HG03439 (cell line): ENCODE measurements at regions not wholly inside any gene's neighbourhood (a gene's known extent, or its start where the extent isn't known, plus 50 kb on each side); places are given as distances from the start of the nearest gene placed in this dataset.
"Not testable (repeated sequence)": the region's sequence is repeated elsewhere in the genome, so short reads cannot be mapped to it uniquely, and the experiment has no call there.

Experiments used
- ATAC-seq: cut with Tn5 transposase; IDR thresholded peaks from one replicate; pipeline ENCODE4 v1.9.1; 2021; ENCODE audit warnings: mild to moderate bottlenecking, moderate library complexity; ENCODE audit not compliant: unreplicated experiment

DNA sequence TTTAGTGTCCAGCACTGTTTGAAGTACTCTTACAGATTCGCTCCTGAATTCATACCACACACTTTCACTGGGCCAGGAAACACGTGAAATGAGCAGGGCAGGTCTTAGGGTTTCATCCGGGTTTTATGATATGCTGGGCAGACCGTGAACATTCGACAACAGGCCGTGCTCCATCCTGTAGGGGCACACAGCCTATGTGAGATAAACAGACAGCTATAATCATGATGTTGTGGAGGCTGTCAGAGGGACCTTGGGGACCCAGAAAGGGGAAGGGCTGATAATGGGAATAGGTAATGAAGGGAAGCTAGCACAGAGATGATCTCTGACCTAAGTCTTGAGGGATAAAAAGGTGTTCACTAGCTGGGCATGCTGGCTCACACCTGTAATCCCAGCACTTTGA is 110.4 kb downstream of the RIN2 start:
- ATAC-seq, result no peak

DNA sequence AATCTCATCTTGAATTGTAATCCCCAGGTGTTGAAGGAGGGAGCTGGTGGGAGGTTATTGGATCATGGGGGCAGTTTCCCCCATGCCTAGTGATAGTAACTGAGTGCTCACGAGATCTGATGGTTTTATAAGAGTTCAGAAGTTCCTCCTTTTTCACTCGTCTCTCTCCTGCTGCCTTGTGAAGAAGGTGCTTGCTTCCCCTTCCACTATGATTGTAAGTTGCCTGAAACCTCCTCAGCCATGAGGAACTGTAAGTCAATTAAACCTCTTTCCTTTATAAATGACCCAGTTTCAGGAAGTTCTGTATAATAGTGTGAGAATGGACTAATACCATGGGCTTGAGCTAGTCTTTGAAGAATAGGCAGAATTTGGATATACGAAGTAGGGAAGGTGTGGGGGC is 113.9 kb downstream of the RIN2 start:
- ATAC-seq, result no peak

DNA sequence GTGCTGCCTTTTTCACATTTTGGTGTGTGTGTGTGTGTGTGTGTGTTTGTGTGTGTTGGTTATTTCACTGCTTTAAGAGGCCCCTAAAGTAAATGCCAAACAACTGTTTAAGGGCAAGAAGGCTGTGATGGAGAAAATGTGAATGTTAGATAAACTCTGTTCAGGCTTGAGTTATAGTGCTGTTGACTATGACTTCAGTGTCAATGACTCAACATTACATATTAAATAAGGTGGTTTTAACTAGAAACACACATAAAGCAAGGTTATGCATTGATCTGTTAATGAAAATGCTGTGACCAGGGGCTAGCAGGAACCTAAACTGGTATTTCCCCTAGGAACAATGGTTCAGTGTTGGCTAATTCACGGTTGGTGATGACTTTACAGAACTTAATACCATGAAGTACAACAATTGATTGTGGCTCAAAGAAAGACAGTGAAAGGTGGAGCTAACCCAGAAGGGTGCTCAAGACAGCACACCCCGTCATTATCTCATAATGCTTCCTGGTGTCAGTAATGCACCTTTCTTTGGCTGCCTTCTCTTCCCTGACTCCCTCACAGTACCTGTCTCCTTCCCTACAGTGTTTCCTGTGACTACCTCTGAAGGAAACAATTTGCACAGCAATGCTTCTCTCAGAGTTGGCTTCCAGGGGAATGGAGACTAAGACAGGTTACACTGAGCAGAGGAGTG is 116.1 kb downstream of the RIN2 start:
- ATAC-seq, result no peak

DNA sequence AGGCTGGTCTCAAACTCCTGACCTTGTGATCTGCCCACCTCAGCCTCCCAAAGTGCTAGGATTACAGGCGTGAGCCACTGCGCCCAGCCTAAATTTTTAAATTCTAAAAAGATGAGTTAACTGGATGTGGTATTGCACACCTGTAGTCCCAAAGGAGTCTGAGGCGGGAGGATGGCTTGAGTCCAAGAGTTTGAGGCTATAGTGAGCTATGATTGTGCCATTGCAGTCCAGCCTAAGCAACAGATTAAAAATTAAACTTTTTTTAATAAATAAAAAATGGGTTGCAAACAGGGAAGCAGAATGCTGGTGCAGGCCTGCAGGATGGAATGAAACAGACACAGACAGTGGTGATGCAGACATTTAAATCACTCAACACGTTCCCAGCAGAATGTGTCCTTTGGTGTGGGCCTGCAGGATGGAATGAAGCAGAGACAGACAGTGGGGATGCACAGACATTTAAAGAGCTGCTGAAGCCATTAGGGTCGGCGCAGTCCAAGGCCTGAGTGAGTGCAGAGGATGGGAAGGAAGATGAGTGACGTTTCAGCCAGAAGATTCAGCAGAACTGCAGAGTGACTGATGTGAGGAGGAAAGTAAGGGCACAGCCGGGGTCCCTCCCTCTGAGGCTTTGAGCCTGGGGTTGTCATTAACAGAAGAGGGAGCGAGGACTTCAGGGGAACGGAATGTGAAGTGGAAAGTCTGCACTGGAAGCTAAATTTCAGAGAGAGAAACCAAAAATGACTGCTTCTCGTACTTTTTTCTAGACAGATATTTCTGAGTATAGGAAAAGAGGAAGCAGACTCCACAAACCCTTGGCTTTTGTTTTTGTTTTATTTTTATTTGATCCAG is 117.5 kb downstream of the RIN2 start:
- ATAC-seq, result no peak

DNA sequence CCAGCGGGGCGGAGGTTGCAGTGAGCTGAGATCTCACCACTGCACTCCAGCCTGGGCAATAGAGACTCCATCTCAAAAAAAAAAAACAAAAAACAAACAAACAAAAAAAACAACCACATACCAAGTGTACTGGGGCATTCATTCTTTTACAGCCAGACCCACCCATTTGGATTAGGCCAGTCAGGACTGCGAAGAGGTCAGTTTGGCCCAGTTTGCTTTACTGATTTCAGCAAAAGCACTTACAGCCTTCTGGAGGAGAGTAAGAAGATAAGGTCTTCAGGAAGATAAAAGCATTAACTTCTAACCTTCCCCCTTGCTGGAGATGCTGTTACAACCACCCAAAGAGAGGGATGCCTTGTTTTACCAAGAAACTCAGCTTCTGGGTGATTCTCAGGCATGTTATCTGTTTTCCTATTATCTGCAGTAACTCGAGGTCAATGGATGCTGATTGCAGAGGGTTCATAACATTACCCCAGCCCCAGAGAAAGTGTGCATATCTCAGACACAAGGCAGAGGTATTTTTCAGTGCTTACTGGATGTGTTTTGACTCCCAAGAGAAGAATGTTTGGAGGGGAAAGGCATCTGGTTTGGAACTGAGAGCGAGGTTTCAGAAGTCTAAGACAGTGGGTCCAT is 118.9 kb downstream of the RIN2 start:
- ATAC-seq, result no peak

DNA sequence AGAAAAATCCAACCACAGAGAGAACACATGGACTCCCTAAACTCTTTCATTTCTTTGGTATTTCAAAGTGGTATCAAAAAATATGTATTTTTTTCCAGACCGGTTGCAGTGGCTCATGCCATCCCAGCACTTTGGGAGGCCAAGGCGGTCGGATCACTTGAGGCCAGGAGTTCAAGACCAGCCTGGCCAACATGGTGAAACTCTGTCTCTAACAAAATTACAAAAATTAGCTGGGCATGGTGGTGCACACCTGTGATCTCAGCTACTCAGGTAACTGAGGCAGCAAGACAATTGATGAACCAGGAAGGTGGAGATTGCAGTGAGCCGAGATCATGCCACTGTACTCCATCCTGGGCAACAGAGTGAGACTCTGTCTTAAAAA is 121.8 kb downstream of the RIN2 start:
- ATAC-seq, result not testable (repeated sequence)

DNA sequence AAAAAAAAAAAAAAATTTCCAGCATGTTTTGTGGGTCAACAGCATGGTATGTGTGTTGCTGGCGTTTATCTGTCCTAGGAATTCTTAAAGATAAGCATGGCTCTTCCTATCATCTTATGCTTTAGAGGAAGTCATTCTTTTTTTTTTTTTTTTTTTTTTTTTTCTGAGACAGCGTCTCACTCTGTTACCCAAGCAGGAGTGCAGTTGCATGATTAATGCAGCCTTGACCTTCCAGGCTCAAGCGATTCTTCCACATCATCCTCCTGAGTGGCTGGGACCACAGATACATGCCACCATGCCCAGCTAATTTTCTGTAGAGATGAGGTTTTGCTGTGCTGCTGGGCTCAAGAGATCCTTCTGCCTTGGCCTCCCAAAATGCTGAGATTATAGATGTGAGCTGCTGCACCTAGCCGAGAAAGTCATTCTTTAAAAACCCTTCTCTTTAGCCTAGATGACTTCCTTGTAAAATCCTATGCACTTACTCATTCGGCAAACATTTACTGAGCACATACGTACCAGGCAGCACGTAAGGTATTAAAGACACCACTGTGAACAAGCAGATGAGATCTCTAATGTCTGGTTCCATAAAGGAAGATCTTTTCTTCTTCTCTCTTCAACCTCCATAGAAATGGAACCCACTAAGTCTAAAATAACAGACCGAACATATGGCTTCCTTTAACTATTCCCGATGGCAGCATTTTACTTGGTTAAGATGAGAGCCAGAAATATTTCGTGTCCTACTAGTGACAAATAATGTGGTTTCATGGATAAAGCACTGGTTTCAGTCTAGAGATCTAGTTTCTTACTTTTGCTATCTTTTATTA is 122.4 kb downstream of the RIN2 start:
- no peak for ATAC-seq

DNA sequence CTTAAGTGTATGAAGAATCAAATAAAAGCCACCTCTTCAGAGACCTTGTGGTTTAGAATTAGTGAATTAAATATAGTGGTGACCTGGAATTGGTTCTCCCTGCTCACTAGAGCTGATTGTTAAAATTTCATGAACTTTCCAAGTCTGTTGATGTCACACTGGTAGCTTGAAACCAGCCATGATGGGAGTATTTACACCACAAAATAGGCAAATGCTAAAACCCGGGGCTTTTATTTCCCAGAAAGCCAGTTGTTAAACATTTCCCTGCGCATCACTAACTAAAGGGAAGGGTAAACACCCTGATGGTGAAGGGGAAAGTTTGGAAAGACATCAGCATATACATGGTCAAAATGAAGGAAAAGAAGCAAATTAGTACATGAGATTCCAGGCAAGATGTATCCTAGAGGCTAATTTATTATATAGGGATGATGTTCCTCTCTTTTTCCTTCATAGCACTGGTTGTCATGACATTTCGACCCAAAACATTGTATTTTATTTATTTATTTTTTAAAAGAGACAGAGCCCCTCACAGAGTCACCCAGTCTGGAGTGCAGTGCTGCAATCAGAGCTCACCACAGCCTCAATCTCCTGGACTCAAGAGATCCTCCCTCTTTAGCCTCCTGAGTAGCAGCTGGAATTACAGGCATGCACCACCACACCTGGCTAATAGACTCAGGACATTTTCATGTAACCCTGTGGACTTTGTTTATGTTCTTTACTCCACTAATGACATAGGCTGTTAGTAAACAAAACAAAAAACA is 123.2 kb downstream of the RIN2 start:
- ATAC-seq, result no peak

DNA sequence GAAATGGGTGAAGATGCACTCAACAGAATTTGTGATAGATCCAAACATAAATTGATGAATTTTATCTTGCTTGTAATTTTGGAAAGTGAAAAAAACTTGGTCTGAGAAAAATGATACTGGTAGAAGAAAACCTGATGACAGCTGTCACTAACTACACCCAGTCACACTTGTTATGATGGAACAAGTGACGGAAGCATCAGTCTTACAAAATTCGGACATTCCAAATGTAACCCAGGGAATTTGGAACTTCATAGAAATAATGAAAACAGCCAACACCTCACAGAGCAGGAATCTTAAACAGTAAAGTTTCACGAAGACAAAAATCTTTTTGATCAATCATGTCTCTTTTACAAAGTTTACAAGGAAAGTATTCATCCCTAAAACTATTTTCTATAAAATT is 123.9 kb downstream of the RIN2 start:
- ATAC-seq, result no peak

DNA sequence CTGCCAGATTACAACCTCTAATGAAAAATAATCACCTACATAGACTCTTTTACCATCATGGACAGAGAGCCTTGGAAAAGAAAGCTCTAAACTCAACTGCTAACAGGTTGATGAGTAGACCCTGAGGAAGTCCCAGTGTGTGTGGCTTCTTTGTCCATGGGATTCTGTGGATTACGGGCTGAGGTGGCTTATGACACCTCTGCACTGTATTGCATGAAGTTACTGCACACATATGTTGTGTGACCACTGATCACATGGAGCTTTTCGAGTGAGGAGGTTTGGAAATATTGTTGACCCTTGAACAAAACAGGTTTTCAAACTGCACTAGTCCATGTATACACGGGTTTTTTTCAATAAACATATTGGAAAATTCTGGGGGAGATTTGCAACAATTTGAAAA is 124.4 kb downstream of the RIN2 start:
- no peak for ATAC-seq

DNA sequence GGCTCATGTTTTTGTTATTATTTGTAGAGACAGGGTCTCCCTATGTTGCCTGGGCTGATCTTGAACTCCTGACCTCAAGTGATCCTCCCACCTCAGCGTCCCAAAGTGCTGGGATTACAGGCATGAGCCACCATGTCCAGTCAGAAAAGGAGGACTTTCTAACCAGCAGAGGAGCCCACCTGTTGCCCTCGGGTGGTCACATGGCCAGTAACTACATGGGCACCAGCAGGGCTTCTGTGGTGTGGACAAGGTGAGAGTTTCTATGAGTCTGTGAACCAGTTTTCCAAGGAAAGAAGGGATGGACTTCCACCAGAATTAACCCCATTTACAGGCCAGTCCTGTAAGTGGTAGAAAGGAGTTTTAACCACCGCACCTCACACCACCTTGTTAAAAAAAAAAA is 125.4 kb downstream of the RIN2 start:
- ATAC-seq, result no peak

DNA sequence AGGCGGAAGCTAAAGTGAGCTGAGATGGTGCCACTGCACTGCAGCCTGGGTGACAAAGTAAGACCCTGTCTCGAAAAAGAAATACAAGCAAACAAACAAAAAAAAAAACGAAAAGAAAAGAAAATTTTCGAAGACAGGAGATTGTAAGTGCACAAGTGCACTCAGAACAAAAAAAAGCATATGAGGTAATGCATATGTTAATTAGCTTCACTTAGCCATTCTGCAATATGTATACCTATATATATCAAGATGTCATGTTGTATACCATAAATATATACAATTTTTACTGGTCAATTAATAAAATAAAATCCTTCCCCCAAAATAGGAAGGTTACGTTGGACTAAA is 127.5 kb downstream of the RIN2 start:
- no peak for ATAC-seq

DNA sequence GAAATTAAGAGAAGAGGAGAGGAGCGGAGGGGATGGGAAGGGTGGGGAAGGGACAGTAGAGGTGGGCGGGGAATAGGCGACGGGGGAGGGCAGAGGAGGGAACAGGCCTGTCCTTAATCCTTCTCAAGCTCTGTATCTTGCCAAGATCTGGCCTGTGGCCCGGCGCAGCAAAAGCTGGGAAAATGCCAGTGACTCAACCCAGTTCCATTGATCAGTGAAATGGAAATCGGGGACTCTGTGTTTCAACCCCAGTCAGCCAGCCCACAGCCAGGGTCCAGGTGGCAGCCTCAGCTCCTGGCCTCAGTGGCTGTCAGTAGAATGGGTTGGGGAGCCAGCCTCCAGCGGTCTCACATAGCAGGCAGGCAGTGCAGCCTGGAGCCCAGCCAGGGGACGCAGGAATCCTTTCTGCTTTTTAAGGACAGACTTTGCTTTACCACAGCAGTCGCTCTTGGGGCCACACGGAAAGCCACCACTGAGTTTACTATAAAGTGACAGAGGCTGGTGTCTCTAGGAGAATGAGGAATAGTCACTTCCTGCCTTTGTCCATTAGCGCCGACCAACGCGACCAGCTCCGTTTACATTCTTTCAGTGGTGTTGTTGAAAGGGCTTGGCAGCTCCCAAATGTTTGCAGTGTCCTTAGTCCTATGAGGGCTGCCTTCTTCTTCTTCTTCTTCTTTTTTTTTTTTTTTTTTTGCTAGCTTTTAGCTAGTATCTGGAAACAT is 128.0 kb downstream of the RIN2 start:
- no peak for ATAC-seq

DNA sequence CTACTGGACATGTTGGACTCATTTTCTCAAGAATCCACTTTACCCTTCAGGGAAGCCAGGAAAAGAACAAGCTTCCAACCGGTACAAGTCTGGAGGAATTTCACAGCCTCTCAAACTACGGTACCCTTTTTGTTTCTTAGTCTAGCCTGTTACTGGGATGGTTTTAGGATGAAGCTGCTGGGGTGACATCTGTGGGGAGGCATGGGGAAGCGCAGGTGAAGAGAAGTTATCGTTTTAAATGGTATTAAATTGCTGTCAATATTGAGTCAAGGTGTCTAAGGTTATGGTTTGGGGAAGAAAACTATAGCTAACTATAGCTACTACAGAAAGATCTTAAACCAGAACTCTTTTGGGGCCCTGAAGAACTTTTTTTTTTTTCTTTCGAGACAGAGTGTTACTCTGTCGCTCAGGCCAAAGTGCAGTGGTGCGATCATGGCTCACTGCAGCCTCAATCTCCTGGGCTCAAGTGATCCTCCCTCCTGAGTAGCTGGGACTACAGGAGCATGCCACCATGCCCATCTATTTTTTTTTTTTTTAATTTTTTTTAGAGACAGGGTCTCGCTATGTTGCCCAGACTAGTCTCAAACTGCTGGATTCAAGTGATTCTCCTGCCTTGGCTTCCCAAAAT is 128.7 kb downstream of the RIN2 start:
- no peak for ATAC-seq

DNA sequence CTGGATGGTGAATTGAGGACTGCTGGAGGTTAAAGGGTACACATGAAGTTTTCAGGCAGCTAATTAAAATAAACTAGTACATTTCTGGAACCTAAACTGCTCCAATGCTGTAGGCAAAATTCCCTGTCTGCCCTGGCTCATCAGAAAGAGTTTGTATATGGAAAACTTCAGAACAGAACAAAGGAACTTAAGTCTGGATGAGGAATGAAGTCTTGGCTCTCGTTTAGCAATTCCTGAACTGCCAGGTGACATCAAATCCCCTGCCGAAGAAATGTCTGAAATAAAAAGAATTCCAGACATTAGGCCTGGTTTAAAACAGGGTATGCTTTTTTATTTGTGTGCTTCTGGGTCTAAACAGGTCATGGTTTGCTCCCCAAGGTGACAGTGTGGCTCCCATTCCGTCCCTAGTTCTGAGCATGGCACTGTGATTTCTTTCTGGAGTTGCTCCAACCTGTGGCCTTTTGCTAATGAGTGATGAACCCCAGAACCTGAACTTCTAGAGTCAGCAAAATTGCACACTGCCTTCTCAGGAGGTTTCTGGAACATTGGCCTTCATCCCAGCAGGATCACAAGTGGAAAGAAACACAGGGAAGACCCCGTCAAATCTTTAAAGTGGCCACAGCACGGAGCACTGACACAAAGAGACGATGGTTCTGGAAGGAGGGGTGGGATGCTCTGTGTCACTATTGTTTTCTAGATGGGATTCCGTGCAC is 129.4 kb upstream of the NAA20 start:
- no peak for ATAC-seq

DNA sequence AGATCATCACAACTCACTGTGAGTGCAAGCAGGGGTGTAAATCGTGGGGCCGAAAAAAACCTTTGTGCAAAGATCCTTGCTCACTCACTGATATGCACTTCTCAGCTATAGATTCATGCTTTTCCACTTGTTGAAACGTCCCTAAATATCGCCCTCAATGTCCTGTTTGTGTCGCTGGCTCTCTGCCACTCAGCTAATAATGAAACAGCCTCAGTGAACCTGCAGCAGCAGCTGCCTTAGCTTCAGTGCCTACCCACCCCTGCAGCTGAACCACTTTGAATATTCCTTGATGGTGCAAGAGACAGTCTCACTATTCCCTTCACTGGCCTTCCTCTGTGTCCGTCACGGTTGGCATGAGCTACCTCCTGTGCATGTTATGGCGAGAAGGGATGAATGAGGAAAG is 128.9 kb upstream of the NAA20 start:
- no peak for ATAC-seq

DNA sequence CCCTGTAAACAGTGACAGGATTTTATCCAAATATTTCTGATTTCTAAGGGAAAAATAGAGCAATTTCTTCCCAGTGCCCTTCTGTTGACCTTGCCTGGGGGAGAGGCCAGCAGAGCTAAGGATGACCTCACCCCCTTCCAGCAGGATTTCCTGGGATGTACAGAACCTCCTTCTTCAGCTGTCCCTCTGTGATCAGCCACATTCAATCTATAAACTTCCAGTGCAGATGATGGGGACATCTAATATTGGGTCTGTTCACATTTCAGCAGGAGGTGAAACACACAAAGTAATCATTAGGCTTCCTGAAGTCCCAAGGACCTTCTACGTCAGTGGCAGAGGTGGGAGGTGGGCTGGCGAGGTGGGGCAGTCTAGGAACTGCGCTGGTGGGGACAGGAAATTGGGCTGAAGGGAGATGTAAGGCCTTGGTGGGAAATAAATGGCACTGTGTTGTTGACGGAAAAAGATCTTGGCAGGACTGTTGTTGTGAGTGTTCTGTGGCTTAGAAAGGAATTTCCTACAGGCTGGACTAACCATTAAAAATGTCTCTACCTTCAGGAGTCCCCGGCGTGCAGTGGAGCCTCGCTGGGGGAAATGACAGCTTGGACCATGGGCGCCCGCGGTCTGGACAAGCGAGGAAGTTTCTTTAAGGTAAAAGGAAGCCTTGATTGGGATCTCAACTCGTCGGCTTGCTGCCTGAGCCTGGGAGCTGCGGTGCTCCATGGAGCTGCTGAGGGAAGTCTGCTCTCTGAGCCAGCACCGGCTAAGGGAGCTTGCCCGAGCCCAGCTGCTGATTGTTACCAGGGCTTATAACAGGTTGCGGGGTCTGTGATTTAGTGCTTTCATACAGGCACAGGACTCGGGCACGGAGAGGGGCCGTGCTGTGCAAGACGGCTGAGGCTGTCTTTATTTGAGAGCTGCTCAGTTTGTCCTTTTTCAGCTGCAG is 127.9 kb upstream of the NAA20 start:
- ATAC-seq, result no peak
